ENCODE measurements at regions not wholly inside any gene's neighbourhood (a gene's known extent, or its start where the extent isn't known, plus 50 kb on each side); places are given as distances from the start of the nearest gene placed in this dataset.

- TF ChIP-seq KMT2B (CRISPR knock-in tag; IDR thresholded peaks at IDR 0.05) (no peak), ZMYM4 (CRISPR knock-in tag; IDR thresholded peaks at IDR 0.05) (peak; percentile 74), ZNF761 (CRISPR knock-in tag; conservative IDR thresholded peaks at IDR 0.05) (no peak), HNRNPK (IDR thresholded peaks at IDR 0.05; ENCODE audit: low read depth, low read length, poor library complexity, severe bottlenecking) (no peak), THAP7 (CRISPR knock-in tag; IDR thresholded peaks at IDR 0.05) (no peak), SIX1 (CRISPR knock-in tag; IDR thresholded peaks at IDR 0.05; ENCODE audit: borderline replicate concordance) (peak; percentile 86), RFXAP (CRISPR knock-in tag; IDR thresholded peaks at IDR 0.05; ENCODE audit: borderline replicate concordance) (no peak), HNF4A (CRISPR knock-in tag; IDR thresholded peaks at IDR 0.05) (peak; percentile 85), SOX6 (IDR thresholded peaks at IDR 0.05) (no peak), SOX6 (CRISPR knock-in tag; IDR thresholded peaks at IDR 0.05) (peak; percentile 76), GPBP1L1 (CRISPR knock-in tag; IDR thresholded peaks at IDR 0.05) (no peak), HOMEZ (CRISPR knock-in tag; IDR thresholded peaks at IDR 0.05; ENCODE audit: low read depth) (no peak), CREM (IDR thresholded peaks at IDR 0.05) (0 out of 2 replicates have a peak, but pooled peaks have one; percentile 30), CREM (CRISPR knock-in tag; IDR thresholded peaks at IDR 0.05) (no peak), CENPX (CRISPR knock-in tag; IDR thresholded peaks at IDR 0.05) (no peak), GATAD1 (CRISPR knock-in tag; IDR thresholded peaks at IDR 0.05) (no peak), NR2F1 (CRISPR knock-in tag; IDR thresholded peaks at IDR 0.05) (no peak), AHR (CRISPR knock-in tag; IDR thresholded peaks at IDR 0.05) (no peak), TSC22D2 (CRISPR knock-in tag; IDR thresholded peaks at IDR 0.05; ENCODE audit: borderline replicate concordance) (no peak), KDM5B (CRISPR knock-in tag; IDR thresholded peaks at IDR 0.05; ENCODE audit: borderline replicate concordance) (no peak), GPN1 (CRISPR knock-in tag; IDR thresholded peaks at IDR 0.05; ENCODE audit: borderline replicate concordance) (no peak), PHF5A (CRISPR knock-in tag; IDR thresholded peaks at IDR 0.05; ENCODE audit: low read depth, unreplicated experiment) (no peak), FUBP1 (CRISPR knock-in tag; IDR thresholded peaks at IDR 0.05; ENCODE audit: borderline replicate concordance) (no peak), PBX3 (CRISPR knock-in tag; IDR thresholded peaks at IDR 0.05; ENCODE audit: borderline replicate concordance) (no peak)
These were observed 162.8 kb upstream of the RMST start (continued) for GRCh38 chr12:97299847-97300246.
